GM12875 (cell line): ENCODE measurements at regions not wholly inside any gene's neighbourhood (a gene's known extent, or its start where the extent isn't known, plus 50 kb on each side); places are given as distances from the start of the nearest gene placed in this dataset.

ENCODE experiments used
- H3K4me3 ChIP-seq: one replicate; pipeline ENCODE4 v1.5.1; 2011; ENCODE audit warnings: low read depth, low read length, control low read depth
- CTCF ChIP-seq: IDR thresholded peaks from 2 replicates; pipeline ENCODE4 v1.5.1; 2011; ENCODE audit warnings: low read depth, mild to moderate bottlenecking, control low read depth, inconsistent platforms, low read length, moderate library complexity, borderline replicate concordance; ENCODE audit not compliant: insufficient read depth

- TF ChIP-seq CTCF, result no peak
- H3K4me3 ChIP-seq, result no peak overlapping the region
Measured at GRCh38 chr4:136355970-136356369, 1176.3 kb downstream of the PCDH18 start.

- no peak for TF ChIP-seq CTCF
- no peak overlapping the region for H3K4me3 ChIP-seq
Measured at GRCh38 chr4:136343340-136343739, 1189.0 kb downstream of the PCDH18 start.

GRCh38 chr4:136342666-136343065, 1189.6 kb downstream of the PCDH18 start:
- no peak for TF ChIP-seq CTCF
- no peak overlapping the region for H3K4me3 ChIP-seq

- no peak overlapping the region for H3K4me3 ChIP-seq
- TF ChIP-seq CTCF, result no peak
Measured at GRCh38 chr4:136337216-136337615, 1195.1 kb downstream of the PCDH18 start.

GRCh38 chr4:136336479-136336878, 1195.8 kb downstream of the PCDH18 start:
- no peak overlapping the region for H3K4me3 ChIP-seq
- no peak for TF ChIP-seq CTCF

GRCh38 chr4:136329042-136329662, 1203.1 kb downstream of the PCDH18 start:
- TF ChIP-seq CTCF, result no peak

GRCh38 chr4:136328131-136328530, 1204.2 kb downstream of the PCDH18 start:
- no peak overlapping the region for H3K4me3 ChIP-seq
- no peak for TF ChIP-seq CTCF

More at GRCh38 chr4:136329042-136329662, 1203.1 kb downstream of the PCDH18 start:
- H3K4me3 ChIP-seq, result no peak overlapping the region
